SK-N-DZ (cell line): ENCODE measurements at regions not wholly inside any gene's neighbourhood (a gene's known extent, or its start where the extent isn't known, plus 50 kb on each side); places are given as distances from the start of the nearest gene placed in this dataset.
"Not testable (repeated sequence)": the region's sequence is repeated elsewhere in the genome, so short reads cannot be mapped to it uniquely, and the experiment has no call there.

ENCODE experiments used
- DNase-seq: peaks from one replicate; pipeline ENCODE4 v3.0.0-alpha.2; 2015; ENCODE audit warnings: low spot score

GRCh38 chr16:82302042-82302727 is 132.2 kb upstream of the MPHOSPH6 start:
- DNase-seq, result no peak

- DNase-seq, result no peak
Observed at GRCh38 chr16:82301146-82301755, 131.2 kb upstream of the MPHOSPH6 start.

GRCh38 chr16:82300374-82300951 is 130.4 kb upstream of the MPHOSPH6 start:
- no peak for DNase-seq

- DNase-seq, result no peak
Observed at GRCh38 chr16:82298472-82298871, 128.4 kb upstream of the MPHOSPH6 start.

- DNase-seq, result no peak
Observed at GRCh38 chr16:82295290-82296201, 125.5 kb upstream of the MPHOSPH6 start.

- DNase-seq, result no peak
Observed at GRCh38 chr16:82293671-82294070, 123.6 kb upstream of the MPHOSPH6 start.

- DNase-seq, result no peak
Observed at GRCh38 chr16:82287937-82288336, 117.9 kb upstream of the MPHOSPH6 start.

- DNase-seq, result no peak
Observed at GRCh38 chr16:82282662-82283061, 112.6 kb upstream of the MPHOSPH6 start.

GRCh38 chr16:82281544-82281943 is 111.5 kb upstream of the MPHOSPH6 start:
- DNase-seq, result no peak

- no peak for DNase-seq
Observed at GRCh38 chr16:82280867-82281266, 110.8 kb upstream of the MPHOSPH6 start.

- DNase-seq, result not testable (repeated sequence)
Observed at GRCh38 chr16:82275349-82275748, 105.3 kb upstream of the MPHOSPH6 start.

- no peak for DNase-seq
Observed at GRCh38 chr16:82271636-82272035, 101.6 kb upstream of the MPHOSPH6 start.

- DNase-seq, result not testable (repeated sequence)
Observed at GRCh38 chr16:82267675-82268074, 97.7 kb upstream of the MPHOSPH6 start.

GRCh38 chr16:82265809-82266208 is 95.8 kb upstream of the MPHOSPH6 start:
- no peak for DNase-seq

GRCh38 chr16:82264756-82265155 is 94.7 kb upstream of the MPHOSPH6 start:
- no peak for DNase-seq

- DNase-seq, result peak; percentile 47
Observed at GRCh38 chr16:82263521-82264143, 93.6 kb upstream of the MPHOSPH6 start.

GRCh38 chr16:82262244-82262643 is 92.2 kb upstream of the MPHOSPH6 start:
- DNase-seq, result no peak

GRCh38 chr16:82260212-82260795 is 90.3 kb upstream of the MPHOSPH6 start:
- no peak for DNase-seq

- no peak for DNase-seq
Observed at GRCh38 chr16:82259731-82260130, 89.7 kb upstream of the MPHOSPH6 start.

- DNase-seq, result no peak
Observed at GRCh38 chr16:82257990-82258389, 88.0 kb upstream of the MPHOSPH6 start.

- DNase-seq, result no peak
Observed at GRCh38 chr16:82252582-82252981, 82.6 kb upstream of the MPHOSPH6 start.
